ENCODE measurements at regions not wholly inside any gene's neighbourhood (a gene's known extent, or its start where the extent isn't known, plus 50 kb on each side); places are given as distances from the start of the nearest gene placed in this dataset.

DNA sequence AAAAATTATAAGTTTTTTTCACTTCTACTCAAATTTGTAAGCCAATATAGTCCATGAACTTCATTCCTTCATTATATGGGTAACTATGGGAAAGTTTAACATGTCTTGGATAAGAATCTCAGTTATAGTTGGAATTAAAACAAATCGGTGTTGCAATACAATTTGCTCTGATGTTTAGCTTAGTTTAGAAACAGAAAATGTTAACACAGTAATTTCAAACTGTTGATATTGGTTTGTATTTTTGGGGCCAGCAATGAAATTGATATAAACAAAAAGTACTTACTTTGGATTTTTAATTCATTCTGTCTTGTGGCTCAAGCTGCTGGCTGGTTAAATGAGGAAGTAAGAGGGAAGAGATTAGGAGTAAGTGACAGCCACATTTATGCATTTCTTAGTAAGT is 368.5 kb upstream of the NT5C1B start:
- Histone ChIP-seq H2AFZ (ENCODE audit: low read depth, low read length) (no peak overlapping the region), H3K9me1 (replicated peaks; ENCODE audit: control insufficient read depth, extremely low read depth, insufficient read depth, low read length) (no peaks in the 10 kb centered on the region), H3K4me3 (replicated peaks in 1 of 3; ENCODE audit: insufficient read depth in 1 of 3, low read depth in 1 of 3, low read length in 3 of 3) (no peak overlapping the region), H4K20me1 (replicated peaks; ENCODE audit: control insufficient read depth, extremely low read depth, insufficient read depth, low read length) (no peaks in the 10 kb centered on the region), H3K36me3 (ENCODE audit: control insufficient read depth in 2 of 2, extremely low read depth in 1 of 2, insufficient read depth in 2 of 2, low read length in 2 of 2) (no peaks in the 10 kb centered on the region), H3K27me3 (ENCODE audit: control insufficient read depth in 2 of 2, insufficient read depth in 2 of 2, low read length in 2 of 2) (no peaks in the 10 kb centered on the region), H3K9ac (replicated peaks; ENCODE audit: extremely low read depth, insufficient read depth, low read length) (no peak overlapping the region), H3K4me1 (ENCODE audit: control insufficient read depth, extremely low read depth, insufficient read depth, low read length) (no peaks in the 10 kb centered on the region), H3K9me3 (replicated peaks; ENCODE audit: control insufficient read depth, insufficient read depth, low read length) (no peaks in the 10 kb centered on the region), H3K27ac (ENCODE audit: insufficient read depth, low read depth, low read length) (no peak overlapping the region), H3K4me2 (ENCODE audit: insufficient read depth, low read length) (no peak overlapping the region), H3K79me2 (ENCODE audit: control insufficient read depth, insufficient read depth, low read length) (no peaks in the 10 kb centered on the region)
- POLR2A ChIA-PET: no interaction called here
- dilution Hi-C loops (cut with MboI; ENCODE audit: extremely low pct_ligation_motif_present, low sequenced_read_pairs) (no loop called here), intact Hi-C loops (cut with micrococcal nuclease) (no loop called here)
- FAIRE-seq (no peak), DNase-seq (ENCODE audit: low read depth, low spot score) (no peak)
- TF ChIP-seq, protein P1, sequence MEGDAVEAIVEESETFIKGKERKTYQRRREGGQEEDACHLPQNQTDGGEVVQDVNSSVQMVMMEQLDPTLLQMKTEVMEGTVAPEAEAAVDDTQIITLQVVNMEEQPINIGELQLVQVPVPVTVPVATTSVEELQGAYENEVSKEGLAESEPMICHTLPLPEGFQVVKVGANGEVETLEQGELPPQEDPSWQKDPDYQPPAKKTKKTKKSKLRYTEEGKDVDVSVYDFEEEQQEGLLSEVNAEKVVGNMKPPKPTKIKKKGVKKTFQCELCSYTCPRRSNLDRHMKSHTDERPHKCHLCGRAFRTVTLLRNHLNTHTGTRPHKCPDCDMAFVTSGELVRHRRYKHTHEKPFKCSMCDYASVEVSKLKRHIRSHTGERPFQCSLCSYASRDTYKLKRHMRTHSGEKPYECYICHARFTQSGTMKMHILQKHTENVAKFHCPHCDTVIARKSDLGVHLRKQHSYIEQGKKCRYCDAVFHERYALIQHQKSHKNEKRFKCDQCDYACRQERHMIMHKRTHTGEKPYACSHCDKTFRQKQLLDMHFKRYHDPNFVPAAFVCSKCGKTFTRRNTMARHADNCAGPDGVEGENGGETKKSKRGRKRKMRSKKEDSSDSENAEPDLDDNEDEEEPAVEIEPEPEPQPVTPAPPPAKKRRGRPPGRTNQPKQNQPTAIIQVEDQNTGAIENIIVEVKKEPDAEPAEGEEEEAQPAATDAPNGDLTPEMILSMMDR (IDR thresholded peaks at IDR 0.05; ENCODE audit: extremely low read depth in 1 of 2, insufficient read depth in 1 of 2, low read depth in 1 of 2, low read length in 2 of 2): no peak
- no peak for TF ChIP-seq JUN (IDR thresholded peaks at IDR 0.05; ENCODE audit: borderline replicate concordance, insufficient read depth, insufficient read length, low read depth)
- TF ChIP-seq FOS (IDR thresholded peaks at IDR 0.05; ENCODE audit: borderline replicate concordance, insufficient read depth, low read length): no peak
- no peak for TF ChIP-seq GATA2 (IDR thresholded peaks at IDR 0.05; ENCODE audit: insufficient read depth, insufficient read length, low read depth, low read length)
- no peak for TF ChIP-seq MYC (IDR thresholded peaks at IDR 0.05; ENCODE audit: low read depth, low read length)
- no peak for TF ChIP-seq EZH2 (IDR thresholded peaks at IDR 0.05; ENCODE audit: borderline replicate concordance, low read depth, low read length, severe bottlenecking)
- TF ChIP-seq, protein P2, sequence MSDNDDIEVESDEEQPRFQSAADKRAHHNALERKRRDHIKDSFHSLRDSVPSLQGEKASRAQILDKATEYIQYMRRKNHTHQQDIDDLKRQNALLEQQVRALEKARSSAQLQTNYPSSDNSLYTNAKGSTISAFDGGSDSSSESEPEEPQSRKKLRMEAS (IDR thresholded peaks at IDR 0.05; ENCODE audit: insufficient read depth, insufficient read length): no peak
- no peak for TF ChIP-seq POLR2A (IDR thresholded peaks at IDR 0.05; ENCODE audit: low read depth, low read length)
- no peak for TF ChIP-seq POLR2AphosphoS5 (IDR thresholded peaks at IDR 0.05; ENCODE audit: insufficient read depth, low read depth, low read length)
- CTCF ChIA-PET: no interaction called here
- BruUV-seq (replicated peaks): no TSS peak

All from endothelial cell of umbilical vein (primary cell).